ENCODE measurements at regions not wholly inside any gene's neighbourhood (a gene's known extent, or its start where the extent isn't known, plus 50 kb on each side); places are given as distances from the start of the nearest gene placed in this dataset.

GRCh38 chr10:2012209-2012608 lies 274.9 kb upstream of the ADARB2 start:
- TF ChIP-seq, protein P1, sequence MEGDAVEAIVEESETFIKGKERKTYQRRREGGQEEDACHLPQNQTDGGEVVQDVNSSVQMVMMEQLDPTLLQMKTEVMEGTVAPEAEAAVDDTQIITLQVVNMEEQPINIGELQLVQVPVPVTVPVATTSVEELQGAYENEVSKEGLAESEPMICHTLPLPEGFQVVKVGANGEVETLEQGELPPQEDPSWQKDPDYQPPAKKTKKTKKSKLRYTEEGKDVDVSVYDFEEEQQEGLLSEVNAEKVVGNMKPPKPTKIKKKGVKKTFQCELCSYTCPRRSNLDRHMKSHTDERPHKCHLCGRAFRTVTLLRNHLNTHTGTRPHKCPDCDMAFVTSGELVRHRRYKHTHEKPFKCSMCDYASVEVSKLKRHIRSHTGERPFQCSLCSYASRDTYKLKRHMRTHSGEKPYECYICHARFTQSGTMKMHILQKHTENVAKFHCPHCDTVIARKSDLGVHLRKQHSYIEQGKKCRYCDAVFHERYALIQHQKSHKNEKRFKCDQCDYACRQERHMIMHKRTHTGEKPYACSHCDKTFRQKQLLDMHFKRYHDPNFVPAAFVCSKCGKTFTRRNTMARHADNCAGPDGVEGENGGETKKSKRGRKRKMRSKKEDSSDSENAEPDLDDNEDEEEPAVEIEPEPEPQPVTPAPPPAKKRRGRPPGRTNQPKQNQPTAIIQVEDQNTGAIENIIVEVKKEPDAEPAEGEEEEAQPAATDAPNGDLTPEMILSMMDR (conservative IDR thresholded peaks at IDR 0.05; ENCODE audit: low read depth, low read length) = no peak
- TF ChIP-seq EZH2 (IDR thresholded peaks at IDR 0.05; ENCODE audit: low read length, unreplicated experiment) = no peak

All from PC-3 (cell line).